CD4-positive, alpha-beta T cell (primary cell): ENCODE measurements at regions not wholly inside any gene's neighbourhood (a gene's known extent, or its start where the extent isn't known, plus 50 kb on each side); places are given as distances from the start of the nearest gene placed in this dataset.

Experiments
- ATAC-seq: fragments of 200-7000 bp; cut with Tn5 transposase; one replicate; pipeline ENCODE4 v1.10.0; 2022; ENCODE audit warnings: mild to moderate bottlenecking; ENCODE audit not compliant: poor library complexity
- CTCF ChIA-PET: fragments of 350-600 bp; sonication (Branson Sonifier 250); formaldehyde crosslinking; loops from one replicate; lab custom pipeline; 2021; ENCODE audit warnings: antibody characterized with exemption, inconsistent platforms; lab: Charles Lee
- POLR2A ChIA-PET: fragments of 350-600 bp; sonication (Branson Sonifier 250); formaldehyde crosslinking; loops from one replicate; lab custom pipeline; 2021; ENCODE audit warnings: antibody characterized with exemption, inconsistent platforms; lab: Charles Lee
- DNase-seq, 14 experiments: peaks; one replicate each; pipeline ENCODE4 v3.0.0-alpha.2; 2013 to 2020; ENCODE audit warnings: mixed read lengths in 2 of 14
- H3K27ac ChIP-seq, 2 donors: one replicate each; pipeline versions ENCODE4 v1.5.1 to v1.7.0; 2013; ENCODE audit warnings: low read length in 2 of 2, low read depth in 1 of 2, mild to moderate bottlenecking in 1 of 2
- H3K27me3 ChIP-seq, 2 experiments: 1 replicate in 1 of 2; 2 replicates in 1 of 2; pipeline versions ENCODE4 v1.6.1 to v1.7.0; 2013; ENCODE audit warnings: low read length in 2 of 2, control low read depth in 1 of 2, mild to moderate bottlenecking in 1 of 2, moderate library complexity in 1 of 2; ENCODE audit not compliant: insufficient read depth in 2 of 2, control insufficient read depth in 1 of 2
- H3K36me3 ChIP-seq: one replicate; pipeline ENCODE4 v1.6.1; 2013; ENCODE audit warnings: low read length, control low read depth; ENCODE audit not compliant: insufficient read depth
- H3K4me1 ChIP-seq: one replicate; pipeline ENCODE4 v1.6.1; 2013; ENCODE audit warnings: low read length, control low read depth; ENCODE audit not compliant: insufficient read depth
- H3K4me3 ChIP-seq: one replicate; pipeline ENCODE4 v1.5.1; 2013; ENCODE audit warnings: mild to moderate bottlenecking, low read length, moderate library complexity
- H3K9me3 ChIP-seq, 2 experiments: 1 replicate in 1 of 2; 2 replicates in 1 of 2; pipeline versions ENCODE4 v1.6.1 to v1.7.0; 2013; ENCODE audit warnings: low read length in 2 of 2, mild to moderate bottlenecking in 2 of 2, control low read depth in 1 of 2, moderate library complexity in 1 of 2; ENCODE audit not compliant: control insufficient read depth in 1 of 2, insufficient read depth in 1 of 2
- H3K27ac Mint-ChIP-seq: one replicate; pipeline ENCODE4 v1.8.0; 2020; ENCODE audit warnings: mixed read lengths
- H3K27me3 Mint-ChIP-seq: one replicate; pipeline ENCODE4 v1.8.0; 2021; ENCODE audit warnings: mixed read lengths
- H3K36me3 Mint-ChIP-seq: one replicate; pipeline ENCODE4 v1.8.0; 2021; ENCODE audit warnings: low read depth, mixed read lengths
- H3K4me1 Mint-ChIP-seq: one replicate; pipeline ENCODE4 v1.8.0; 2021; ENCODE audit warnings: low read depth, mixed read lengths
- H3K4me3 Mint-ChIP-seq: one replicate; pipeline ENCODE4 v1.8.0; 2020; ENCODE audit warnings: mild to moderate bottlenecking, mixed read lengths
- H3K9me3 Mint-ChIP-seq: one replicate; pipeline ENCODE4 v1.8.0; 2020; ENCODE audit warnings: mixed read lengths
- CTCF ChIP-seq: fragments of 200-600 bp; IDR thresholded peaks from one replicate; pipeline ENCODE4 v1.8.0; 2022; ENCODE audit warnings: antibody characterized with exemption, mild to moderate bottlenecking
- intact Hi-C, 2 experiments: fragments of 100-400 bp; cut with DNase I in 1 of 2; cut with micrococcal nuclease in 1 of 2; formaldehyde crosslinking; loops; one replicate each; pipeline versions ENCODE4 v1.15.1 to v1.9.0; 2023 to 2025; cut with DNase I, micrococcal nuclease

- POLR2A ChIA-PET: no interaction called here
- Mint-ChIP-seq H3K27me3 (no peaks in the 10 kb centered on the region), H3K36me3 (no peaks in the 10 kb centered on the region), H3K4me3 (no peak overlapping the region), H3K9me3 (peaks cover 2% of the 10 kb centered on the region), H3K27ac (no peak overlapping the region), H3K4me1 (no peaks in the 10 kb centered on the region)
- H3K9me3 ChIP-seq: no peaks in the 10 kb centered on the region
- intact Hi-C loops: no loop called here
- no peak overlapping the region for H3K27ac ChIP-seq
- H3K4me3 ChIP-seq: no peak overlapping the region
- ATAC-seq (no peak), DNase-seq (no peak)
- no peaks in the 10 kb centered on the region for H3K4me1 ChIP-seq
- H3K36me3 ChIP-seq: no peaks in the 10 kb centered on the region
- CTCF ChIA-PET: no interaction called here
- TF ChIP-seq CTCF: no peak
- no peaks in the 10 kb centered on the region for H3K27me3 ChIP-seq
Observed at GRCh38 chr6:141906569-141907080, 226.1 kb upstream of the GJE1 start.

GRCh38 chr6:141890661-141891060, 242.1 kb upstream of the GJE1 start:
- no peaks in the 10 kb centered on the region for H3K36me3 ChIP-seq
- Mint-ChIP-seq H3K4me3 (no peak overlapping the region), H3K4me1 (no peaks in the 10 kb centered on the region), H3K9me3 (peaks cover 4% of the 10 kb centered on the region), H3K27me3 (no peaks in the 10 kb centered on the region), H3K36me3 (no peaks in the 10 kb centered on the region), H3K27ac (no peak overlapping the region)
- no peak overlapping the region for H3K4me3 ChIP-seq
- no peaks in the 10 kb centered on the region for H3K27me3 ChIP-seq
- peaks cover 0 to 14% of the 10 kb centered on the region in 2 experiments for H3K9me3 ChIP-seq
- intact Hi-C loops: no loop called here
- ATAC-seq (no peak), DNase-seq (no peak)
- no peaks in the 10 kb centered on the region for H3K4me1 ChIP-seq
- no peak for TF ChIP-seq CTCF
- ChIA-PET POLR2A (interaction anchor here (0.6 kb wide), 1 partner anchor 122 kb away, joined by 3 read pairs; no protein-coding TSS in a partner anchor), CTCF (no interaction called here)
- H3K27ac ChIP-seq: no peak overlapping the region

GRCh38 chr6:141884850-141885249, 247.9 kb upstream of the GJE1 start:
- Mint-ChIP-seq H3K4me1 (no peaks in the 10 kb centered on the region), H3K36me3 (no peaks in the 10 kb centered on the region), H3K9me3 (peaks cover 10% of the 10 kb centered on the region), H3K27me3 (no peaks in the 10 kb centered on the region), H3K4me3 (no peak overlapping the region), H3K27ac (no peak overlapping the region)
- TF ChIP-seq CTCF: no peak
- Histone ChIP-seq H3K9me3 (peaks cover 0 to 10% of the 10 kb centered on the region in 2 experiments), H3K36me3 (no peaks in the 10 kb centered on the region), H3K27ac (no peak overlapping the region), H3K27me3 (no peaks in the 10 kb centered on the region), H3K4me3 (no peak overlapping the region), H3K4me1 (no peaks in the 10 kb centered on the region)
- no peak for ATAC-seq
- DNase-seq: no peak
- POLR2A ChIA-PET: no interaction called here
- intact Hi-C loops: no loop called here
- CTCF ChIA-PET: no interaction called here
